Panc1 (cell line): ENCODE measurements at regions not wholly inside any gene's neighbourhood (a gene's known extent, or its start where the extent isn't known, plus 50 kb on each side); places are given as distances from the start of the nearest gene placed in this dataset.

ENCODE experiments used
- ATAC-seq: fragments of 200-7000 bp; cut with Tn5 transposase; 2 replicates; pipeline ENCODE4 v1.9.1; 2020; ENCODE audit warnings: mild to moderate bottlenecking, moderate library complexity
- BruUV-seq: library from RNA; stranded (reverse); fragments of 400-500 nt; replicated peaks from 2 replicates; lab custom pipeline; 2021; lab: Mats Ljungman, UMichigan
- CTCF ChIA-PET: fragments of 300-600 bp; sonication (Branson Sonifier 250); formaldehyde crosslinking; loops from one replicate; lab custom pipeline; 2022; ENCODE audit warnings: antibody characterized with exemption; lab: Charles Lee
- POLR2A ChIA-PET: fragments of 300-600 bp; sonication (Branson Sonifier 250); formaldehyde crosslinking; loops from one replicate; lab custom pipeline; 2022; ENCODE audit warnings: antibody characterized with exemption; lab: Charles Lee
- DNase-seq: peaks from one replicate; pipeline ENCODE4 v3.0.0-alpha.2; 2010; ENCODE audit warnings: low read depth, low spot score
- H3K27ac ChIP-seq: 2 replicates; pipeline ENCODE4 v1.5.1; 2011; ENCODE audit warnings: mild to moderate bottlenecking, low read length, inconsistent platforms
- H3K27me3 ChIP-seq: fragments of 200-500 bp; sonication (Bioruptor generic); 2 replicates; pipeline ENCODE4 v1.6.0; 2014; ENCODE audit warnings: low read length, inconsistent platforms; ENCODE audit not compliant: control insufficient read depth, insufficient read depth
- H3K36me3 ChIP-seq: fragments of 200-500 bp; sonication (Bioruptor generic); 2 replicates; pipeline ENCODE4 v1.5.1; 2014; ENCODE audit warnings: inconsistent platforms, mild to moderate bottlenecking, low read length, moderate library complexity; ENCODE audit not compliant: control insufficient read depth, insufficient read depth
- H3K4me1 ChIP-seq: 2 replicates; pipeline ENCODE4 v1.5.1; 2011; ENCODE audit warnings: inconsistent platforms, mild to moderate bottlenecking, low read length, moderate library complexity; ENCODE audit not compliant: control insufficient read depth, insufficient read depth
- H3K4me3 ChIP-seq, 2 experiments: 2 replicates each; pipeline ENCODE4 v1.5.1; 2011 to 2012; ENCODE audit warnings: low read depth in 2 of 2, low read length in 2 of 2, mild to moderate bottlenecking in 2 of 2, inconsistent platforms in 1 of 2, moderate library complexity in 1 of 2
- H3K9me3 ChIP-seq: fragments of 200-500 bp; sonication (Bioruptor generic); 2 replicates; pipeline ENCODE4 v1.5.1; 2014; ENCODE audit warnings: low read depth, mild to moderate bottlenecking, inconsistent platforms, low read length, moderate library complexity; ENCODE audit not compliant: control insufficient read depth, insufficient read depth
- POLR2AphosphoS5 ChIP-seq: IDR thresholded peaks from 2 replicates; pipeline ENCODE4 v1.6.1; 2012; ENCODE audit warnings: mild to moderate bottlenecking, low read depth, low read length, moderate library complexity
- REST ChIP-seq, 2 experiments: IDR thresholded peaks; 2 replicates each; pipeline ENCODE4 v1.6.1; 2011 to 2012; ENCODE audit warnings: low read depth in 2 of 2, control low read depth in 1 of 2, low read length in 1 of 2, mild to moderate bottlenecking in 1 of 2, moderate library complexity in 1 of 2; ENCODE audit not compliant: insufficient read depth in 1 of 2
- SIN3A ChIP-seq: IDR thresholded peaks from 2 replicates; pipeline ENCODE4 v1.6.1; 2012; ENCODE audit warnings: low read depth, mild to moderate bottlenecking, low read length, moderate library complexity, borderline replicate concordance; ENCODE audit not compliant: insufficient read depth
- TCF7L2 ChIP-seq: IDR thresholded peaks from 2 replicates; pipeline ENCODE4 v1.6.1; 2011; ENCODE audit warnings: mild to moderate bottlenecking, low read depth, low read length, inconsistent platforms
- in situ Hi-C: cut with HindIII; loops from 2 replicates; pipeline ENCODE4 v1.10.0; 2016; ENCODE audit warnings: low sequenced_read_pairs, low pct_unique_long_range_greater_than_20kb
- intact Hi-C: fragments of 100-400 bp; cut with micrococcal nuclease; formaldehyde crosslinking; loops from one replicate; pipeline ENCODE4 v1.10.0; 2022; ENCODE audit not compliant: unreplicated experiment
- TF ChIP-seq, protein P1 (sequence below): fragments of 450-650 bp; IDR thresholded peaks from 2 replicates; pipeline ENCODE4 v1.5.1; 2017; ENCODE audit warnings: mild to moderate bottlenecking

GRCh38 chr3:178419071-178419470, 117.2 kb upstream of the KCNMB2 start:
- CTCF ChIA-PET, result no interaction called here

GRCh38 chr3:178420033-178420432, 116.2 kb upstream of the KCNMB2 start:
- intact Hi-C loops, result no loop called here
- no peaks in the 10 kb centered on the region for H3K4me1 ChIP-seq
- no peak overlapping the region for H3K27ac ChIP-seq
- H3K4me3 ChIP-seq, result no peak overlapping the region
- DNase-seq (no peak), ATAC-seq (no peak)
- in situ Hi-C loops, result no loop called here
- BruUV-seq, result no TSS peak
- no peaks in the 10 kb centered on the region for H3K27me3 ChIP-seq
- no peaks in the 10 kb centered on the region for H3K36me3 ChIP-seq
- POLR2A ChIA-PET, result no interaction called here
- CTCF ChIA-PET, result no interaction called here
- TF ChIP-seq TCF7L2 (no peak), SIN3A (no peak), REST (IDR thresholded peaks at IDR 0.05; ENCODE audit: insufficient read depth in 1 of 2, low read depth in 2 of 2, low read length in 1 of 2) (no peak), POLR2AphosphoS5 (no peak)
- TF ChIP-seq, protein P1, sequence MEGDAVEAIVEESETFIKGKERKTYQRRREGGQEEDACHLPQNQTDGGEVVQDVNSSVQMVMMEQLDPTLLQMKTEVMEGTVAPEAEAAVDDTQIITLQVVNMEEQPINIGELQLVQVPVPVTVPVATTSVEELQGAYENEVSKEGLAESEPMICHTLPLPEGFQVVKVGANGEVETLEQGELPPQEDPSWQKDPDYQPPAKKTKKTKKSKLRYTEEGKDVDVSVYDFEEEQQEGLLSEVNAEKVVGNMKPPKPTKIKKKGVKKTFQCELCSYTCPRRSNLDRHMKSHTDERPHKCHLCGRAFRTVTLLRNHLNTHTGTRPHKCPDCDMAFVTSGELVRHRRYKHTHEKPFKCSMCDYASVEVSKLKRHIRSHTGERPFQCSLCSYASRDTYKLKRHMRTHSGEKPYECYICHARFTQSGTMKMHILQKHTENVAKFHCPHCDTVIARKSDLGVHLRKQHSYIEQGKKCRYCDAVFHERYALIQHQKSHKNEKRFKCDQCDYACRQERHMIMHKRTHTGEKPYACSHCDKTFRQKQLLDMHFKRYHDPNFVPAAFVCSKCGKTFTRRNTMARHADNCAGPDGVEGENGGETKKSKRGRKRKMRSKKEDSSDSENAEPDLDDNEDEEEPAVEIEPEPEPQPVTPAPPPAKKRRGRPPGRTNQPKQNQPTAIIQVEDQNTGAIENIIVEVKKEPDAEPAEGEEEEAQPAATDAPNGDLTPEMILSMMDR, result no peak
- H3K9me3 ChIP-seq, result no peaks in the 10 kb centered on the region

More at GRCh38 chr3:178419071-178419470, 117.2 kb upstream of the KCNMB2 start:
- no peak for ATAC-seq
- no peaks in the 10 kb centered on the region for H3K4me1 ChIP-seq
- H3K27me3 ChIP-seq, result no peaks in the 10 kb centered on the region
- in situ Hi-C loops (no loop called here), intact Hi-C loops (no loop called here)
- no TSS peak for BruUV-seq
- H3K4me3 ChIP-seq, result no peak overlapping the region
- H3K9me3 ChIP-seq, result no peaks in the 10 kb centered on the region
- TF ChIP-seq TCF7L2 (no peak), SIN3A (no peak), REST (IDR thresholded peaks at IDR 0.05; ENCODE audit: insufficient read depth in 1 of 2, low read depth in 2 of 2, low read length in 1 of 2) (no peak), POLR2AphosphoS5 (no peak)
- TF ChIP-seq, protein P1, result no peak
- no peaks in the 10 kb centered on the region for H3K36me3 ChIP-seq
- no peak overlapping the region for H3K27ac ChIP-seq
- POLR2A ChIA-PET, result interaction anchor here (0.6 kb wide), 1 partner anchor 229 kb away, joined by 3 read pairs; no protein-coding TSS in a partner anchor
- DNase-seq, result no peak
